DND-41 (cell line): ENCODE measurements at regions not wholly inside any gene's neighbourhood (a gene's known extent, or its start where the extent isn't known, plus 50 kb on each side); places are given as distances from the start of the nearest gene placed in this dataset.

Experiments
- ATAC-seq: fragments of 200-7000 bp; cut with Tn5 transposase; 3 replicates; pipeline ENCODE4 v1.9.1; 2021; ENCODE audit warnings: low read depth; ENCODE audit not compliant: insufficient read depth
- DNase-seq: peaks from one replicate; pipeline ENCODE4 v3.0.0-alpha.2; 2020
- H2AFZ ChIP-seq: 2 replicates; pipeline ENCODE4 v1.6.0; 2012; ENCODE audit warnings: low read depth, low read length
- H3K27ac ChIP-seq: 2 replicates; pipeline ENCODE4 v1.5.1; 2012; ENCODE audit warnings: low read length, inconsistent platforms
- H3K27me3 ChIP-seq: fragments of 200-600 bp; sonication (generic); 2 replicates; pipeline ENCODE4 v1.6.0; 2012; ENCODE audit warnings: low read length, mild to moderate bottlenecking, inconsistent platforms; ENCODE audit not compliant: insufficient read depth, poor library complexity
- H3K36me3 ChIP-seq: 2 replicates; pipeline ENCODE4 v1.5.1; 2012; ENCODE audit warnings: low read length, inconsistent platforms; ENCODE audit not compliant: insufficient read depth
- H3K4me1 ChIP-seq: 2 replicates; pipeline ENCODE4 v1.5.1; 2012; ENCODE audit warnings: mild to moderate bottlenecking, low read length; ENCODE audit not compliant: insufficient read depth
- H3K4me2 ChIP-seq: 2 replicates; pipeline ENCODE4 v1.6.0; 2012; ENCODE audit warnings: mild to moderate bottlenecking, moderate library complexity, low read length, inconsistent platforms; ENCODE audit not compliant: insufficient read depth
- H3K4me3 ChIP-seq, 2 experiments: fragments of 200-600 bp in 1 of 2; shearing (Covaris generic) in 1 of 2; 2 replicates each; pipeline ENCODE4 v1.5.1; 2012 to 2016; ENCODE audit warnings: inconsistent platforms in 2 of 2, low read length in 2 of 2, mild to moderate bottlenecking in 2 of 2, low read depth in 1 of 2, moderate library complexity in 1 of 2
- H3K79me2 ChIP-seq: 2 replicates; pipeline ENCODE4 v1.6.0; 2012; ENCODE audit warnings: low read length, inconsistent platforms; ENCODE audit not compliant: insufficient read depth
- H3K9ac ChIP-seq: 2 replicates; pipeline ENCODE4 v1.6.0; 2012; ENCODE audit warnings: low read depth, mild to moderate bottlenecking, inconsistent platforms, low read length, moderate library complexity
- H3K9me3 ChIP-seq: 2 replicates; pipeline ENCODE4 v1.5.1; 2012; ENCODE audit warnings: low read length, moderate library complexity, mild to moderate bottlenecking, inconsistent platforms; ENCODE audit not compliant: insufficient read depth, severe bottlenecking
- H4K20me1 ChIP-seq: 2 replicates; pipeline ENCODE4 v1.6.0; 2012; ENCODE audit warnings: low read length; ENCODE audit not compliant: insufficient read depth
- EZH2 ChIP-seq: IDR thresholded peaks from 3 replicates; pipeline ENCODE4 v1.6.1; 2012; ENCODE audit warnings: borderline replicate concordance, low read depth, mild to moderate bottlenecking, moderate library complexity, low read length, inconsistent platforms; ENCODE audit not compliant: severe bottlenecking
- TF ChIP-seq, protein P1 (sequence below): IDR thresholded peaks from 2 replicates; pipeline ENCODE4 v1.5.1; 2012; ENCODE audit warnings: borderline replicate concordance, low read length, moderate library complexity, mild to moderate bottlenecking; ENCODE audit not compliant: poor library complexity, severe bottlenecking; ENCODE audit errors: extremely low read depth

- DNase-seq (no peak), ATAC-seq (no peak)
- H3K27ac ChIP-seq, result no peak overlapping the region
- H3K36me3 ChIP-seq, result no peaks in the 10 kb centered on the region
- H3K4me3 ChIP-seq, result no peak overlapping the region
- H3K27me3 ChIP-seq, result no peaks in the 10 kb centered on the region
- no peak overlapping the region for H3K9ac ChIP-seq
- no peaks in the 10 kb centered on the region for H3K79me2 ChIP-seq
- H3K4me2 ChIP-seq, result no peak overlapping the region
- H4K20me1 ChIP-seq, result no peaks in the 10 kb centered on the region
- no peak overlapping the region for H2AFZ ChIP-seq
- H3K9me3 ChIP-seq, result no peaks in the 10 kb centered on the region
- TF ChIP-seq EZH2, result no peak
- TF ChIP-seq, protein P1, sequence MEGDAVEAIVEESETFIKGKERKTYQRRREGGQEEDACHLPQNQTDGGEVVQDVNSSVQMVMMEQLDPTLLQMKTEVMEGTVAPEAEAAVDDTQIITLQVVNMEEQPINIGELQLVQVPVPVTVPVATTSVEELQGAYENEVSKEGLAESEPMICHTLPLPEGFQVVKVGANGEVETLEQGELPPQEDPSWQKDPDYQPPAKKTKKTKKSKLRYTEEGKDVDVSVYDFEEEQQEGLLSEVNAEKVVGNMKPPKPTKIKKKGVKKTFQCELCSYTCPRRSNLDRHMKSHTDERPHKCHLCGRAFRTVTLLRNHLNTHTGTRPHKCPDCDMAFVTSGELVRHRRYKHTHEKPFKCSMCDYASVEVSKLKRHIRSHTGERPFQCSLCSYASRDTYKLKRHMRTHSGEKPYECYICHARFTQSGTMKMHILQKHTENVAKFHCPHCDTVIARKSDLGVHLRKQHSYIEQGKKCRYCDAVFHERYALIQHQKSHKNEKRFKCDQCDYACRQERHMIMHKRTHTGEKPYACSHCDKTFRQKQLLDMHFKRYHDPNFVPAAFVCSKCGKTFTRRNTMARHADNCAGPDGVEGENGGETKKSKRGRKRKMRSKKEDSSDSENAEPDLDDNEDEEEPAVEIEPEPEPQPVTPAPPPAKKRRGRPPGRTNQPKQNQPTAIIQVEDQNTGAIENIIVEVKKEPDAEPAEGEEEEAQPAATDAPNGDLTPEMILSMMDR, result no peak
- no peaks in the 10 kb centered on the region for H3K4me1 ChIP-seq
These were observed 50.3 kb upstream of the KYNU start for GRCh38 chr2:142827170-142827569.

GRCh38 chr2:142825861-142826260 lies 51.6 kb upstream of the KYNU start:
- ATAC-seq (no peak), DNase-seq (no peak)
- Histone ChIP-seq H3K9ac (no peak overlapping the region), H3K36me3 (no peaks in the 10 kb centered on the region), H4K20me1 (no peaks in the 10 kb centered on the region), H3K27ac (no peak overlapping the region), H2AFZ (no peak overlapping the region), H3K4me2 (no peak overlapping the region), H3K4me3 (no peak overlapping the region), H3K9me3 (no peaks in the 10 kb centered on the region), H3K79me2 (no peaks in the 10 kb centered on the region), H3K4me1 (no peaks in the 10 kb centered on the region), H3K27me3 (no peaks in the 10 kb centered on the region)
- TF ChIP-seq, protein P1, result no peak
- no peak for TF ChIP-seq EZH2

DNA sequence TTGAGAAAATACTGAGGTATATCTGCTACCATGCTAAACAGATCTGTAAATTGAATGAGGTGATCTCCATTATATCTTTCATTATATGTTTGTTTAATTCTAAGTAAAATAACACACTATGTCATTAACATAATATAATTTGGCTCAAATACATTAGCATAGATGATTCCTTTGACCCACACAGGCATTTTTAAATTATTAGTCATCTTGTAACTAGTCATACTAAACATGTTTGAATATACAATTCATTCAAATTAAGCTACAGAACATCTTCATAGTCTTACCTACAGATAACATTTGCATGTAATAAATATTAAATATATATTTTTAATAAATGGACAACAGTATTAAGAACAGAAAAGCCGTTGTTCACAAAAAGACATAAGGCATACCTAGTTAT lies 52.7 kb upstream of the KYNU start:
- Histone ChIP-seq H3K9ac (no peak overlapping the region), H2AFZ (no peak overlapping the region), H3K4me1 (no peaks in the 10 kb centered on the region), H3K4me3 (no peak overlapping the region), H4K20me1 (no peaks in the 10 kb centered on the region), H3K36me3 (no peaks in the 10 kb centered on the region), H3K27me3 (no peaks in the 10 kb centered on the region), H3K9me3 (no peaks in the 10 kb centered on the region), H3K4me2 (no peak overlapping the region), H3K27ac (no peak overlapping the region), H3K79me2 (no peaks in the 10 kb centered on the region)
- TF ChIP-seq, protein P1, result no peak
- no peak for TF ChIP-seq EZH2
- DNase-seq (no peak), ATAC-seq (no peak)

- Histone ChIP-seq H3K4me2 (no peak overlapping the region), H3K36me3 (no peaks in the 10 kb centered on the region), H3K9me3 (no peaks in the 10 kb centered on the region), H4K20me1 (no peaks in the 10 kb centered on the region), H3K9ac (no peak overlapping the region), H3K79me2 (no peaks in the 10 kb centered on the region), H3K27ac (no peak overlapping the region), H3K4me1 (no peaks in the 10 kb centered on the region), H3K4me3 (no peak overlapping the region), H2AFZ (no peak overlapping the region), H3K27me3 (no peaks in the 10 kb centered on the region)
- ATAC-seq, result no peak
- DNase-seq, result no peak
- no peak for TF ChIP-seq EZH2
- TF ChIP-seq, protein P1, result no peak
These were observed 55.3 kb upstream of the KYNU start for GRCh38 chr2:142822190-142822589.
